GM23338 (cell line): ENCODE measurements at regions not wholly inside any gene's neighbourhood (a gene's known extent, or its start where the extent isn't known, plus 50 kb on each side); places are given as distances from the start of the nearest gene placed in this dataset.

Experiments
- ATAC-seq: fragments of 200-7000 bp; cut with Tn5 transposase; 3 replicates; pipeline ENCODE4 v1.9.1; 2020
- DNase-seq: peaks from one replicate; pipeline ENCODE4 v3.0.0-alpha.2; 2015; ENCODE audit warnings: low spot score
- H2AFZ ChIP-seq: fragments of 200-600 bp; sonication (generic); 2 replicates; pipeline ENCODE4 v1.8.0; 2016; ENCODE audit warnings: antibody characterized with exemption, mild to moderate bottlenecking, moderate library complexity
- H3F3A ChIP-seq: fragments of 200-600 bp; sonication (generic); replicated peaks from 2 replicates; pipeline ENCODE4 v1.8.0; 2017; ENCODE audit warnings: antibody characterized with exemption, mixed run types, low read depth
- H3K27ac ChIP-seq: fragments of 200-600 bp; sonication (generic); 2 replicates; pipeline ENCODE4 v1.6.1; 2016; ENCODE audit warnings: low read depth
- H3K27me3 ChIP-seq: fragments of 200-600 bp; sonication (generic); 2 replicates; pipeline ENCODE4 v1.8.0; 2016; ENCODE audit warnings: mild to moderate bottlenecking, mixed run types, moderate library complexity; ENCODE audit not compliant: insufficient read depth
- H3K36me3 ChIP-seq: fragments of 200-600 bp; sonication (generic); 2 replicates; pipeline ENCODE4 v1.8.0; 2016; ENCODE audit warnings: mild to moderate bottlenecking; ENCODE audit not compliant: insufficient read depth
- H3K4me1 ChIP-seq: fragments of 200-600 bp; sonication (generic); 2 replicates; pipeline ENCODE4 v1.8.0; 2016; ENCODE audit warnings: mild to moderate bottlenecking, moderate library complexity; ENCODE audit not compliant: insufficient read depth
- H3K4me2 ChIP-seq: fragments of 200-600 bp; sonication (generic); 2 replicates; pipeline ENCODE4 v1.7.1; 2017; ENCODE audit warnings: mixed run types
- H3K4me3 ChIP-seq: fragments of 200-600 bp; sonication (generic); 2 replicates; pipeline ENCODE4 v1.6.1; 2016; ENCODE audit warnings: mixed run types
- H3K79me2 ChIP-seq: fragments of 200-600 bp; sonication (generic); replicated peaks from 2 replicates; pipeline ENCODE4 v1.8.0; 2017; ENCODE audit warnings: mild to moderate bottlenecking; ENCODE audit not compliant: insufficient read depth
- H3K9me2 ChIP-seq: fragments of 200-600 bp; sonication (generic); 2 replicates; pipeline ENCODE4 v1.8.0; 2017; ENCODE audit not compliant: insufficient read depth
- H4K20me1 ChIP-seq: fragments of 200-600 bp; sonication (generic); replicated peaks from 2 replicates; pipeline ENCODE4 v1.8.0; 2017; ENCODE audit warnings: mild to moderate bottlenecking; ENCODE audit not compliant: insufficient read depth
- H3K27ac Mint-ChIP-seq: 2 replicates; pipeline ENCODE4 v1.8.0; 2020; ENCODE audit warnings: inconsistent platforms, mild to moderate bottlenecking, moderate library complexity, mixed read lengths
- H3K27me3 Mint-ChIP-seq: 3 replicates; pipeline ENCODE4 v1.8.0; 2022; ENCODE audit warnings: low read depth, mild to moderate bottlenecking, moderate library complexity, mixed read lengths, inconsistent platforms; ENCODE audit not compliant: insufficient read depth, poor library complexity
- H3K36me3 Mint-ChIP-seq: 3 replicates; pipeline ENCODE4 v1.8.0; 2021; ENCODE audit warnings: low read depth, mild to moderate bottlenecking, inconsistent platforms, moderate library complexity, mixed read lengths
- H3K4me1 Mint-ChIP-seq: 3 replicates; pipeline ENCODE4 v1.8.0; 2020; ENCODE audit warnings: mild to moderate bottlenecking, inconsistent platforms, mixed read lengths
- H3K4me3 Mint-ChIP-seq: 3 replicates; pipeline ENCODE4 v1.8.0; 2021; ENCODE audit warnings: moderate library complexity, mild to moderate bottlenecking, inconsistent platforms, mixed read lengths
- H3K9me3 Mint-ChIP-seq: 3 replicates; pipeline ENCODE4 v1.8.0; 2020; ENCODE audit warnings: moderate library complexity, mild to moderate bottlenecking, inconsistent platforms, mixed read lengths
- CREB1 ChIP-seq: fragments of 250-450 bp; sonication (Bioruptor Pico); IDR thresholded peaks from 2 replicates; pipeline ENCODE4 v1.5.0; 2020; ENCODE audit warnings: low read depth, mild to moderate bottlenecking, moderate library complexity
- EZH2 ChIP-seq: fragments of 200-600 bp; sonication (generic); IDR thresholded peaks from one replicate; pipeline ENCODE4 v1.8.0; 2017; ENCODE audit warnings: antibody characterized with exemption, mild to moderate bottlenecking, low read depth; ENCODE audit not compliant: unreplicated experiment
- EZH2phosphoT487 ChIP-seq: fragments of 200-600 bp; sonication (generic); IDR thresholded peaks from one replicate; pipeline ENCODE4 v1.8.1; 2018; ENCODE audit warnings: antibody characterized with exemption; ENCODE audit not compliant: unreplicated experiment
- JUNB ChIP-seq: IDR thresholded peaks from one replicate; pipeline ENCODE4 v1.6.1; 2016; ENCODE audit warnings: antibody characterized with exemption; ENCODE audit not compliant: unreplicated experiment
- POLR2AphosphoS5 ChIP-seq: IDR thresholded peaks from 2 replicates; pipeline ENCODE4 v1.6.1; 2016; ENCODE audit warnings: antibody characterized with exemption, low read depth
- STAT1 ChIP-seq: IDR thresholded peaks from one replicate; pipeline ENCODE4 v1.6.1; 2016; ENCODE audit warnings: antibody characterized with exemption; ENCODE audit not compliant: unreplicated experiment
- ZNF331 ChIP-seq: fragments of 250-450 bp; sonication (Bioruptor Pico); IDR thresholded peaks from 2 replicates; pipeline ENCODE4 v1.5.0; 2020; ENCODE audit warnings: low read depth, mild to moderate bottlenecking, moderate library complexity
- TF ChIP-seq, protein P1 (sequence below): IDR thresholded peaks from one replicate; pipeline ENCODE4 v1.6.1; 2018; ENCODE audit warnings: antibody characterized with exemption; ENCODE audit not compliant: unreplicated experiment
- TF ChIP-seq, protein P2 (sequence below), 2 experiments: fragments of 200-600 bp in 1 of 2; sonication (generic) in 1 of 2; conservative IDR thresholded peaks; 2 replicates each; pipeline versions ENCODE4 v1.5.1 to v1.6.1; 2016 to 2017; ENCODE audit warnings: antibody characterized with exemption in 2 of 2, low read depth in 2 of 2, mild to moderate bottlenecking in 2 of 2, moderate library complexity in 1 of 2

DNA sequence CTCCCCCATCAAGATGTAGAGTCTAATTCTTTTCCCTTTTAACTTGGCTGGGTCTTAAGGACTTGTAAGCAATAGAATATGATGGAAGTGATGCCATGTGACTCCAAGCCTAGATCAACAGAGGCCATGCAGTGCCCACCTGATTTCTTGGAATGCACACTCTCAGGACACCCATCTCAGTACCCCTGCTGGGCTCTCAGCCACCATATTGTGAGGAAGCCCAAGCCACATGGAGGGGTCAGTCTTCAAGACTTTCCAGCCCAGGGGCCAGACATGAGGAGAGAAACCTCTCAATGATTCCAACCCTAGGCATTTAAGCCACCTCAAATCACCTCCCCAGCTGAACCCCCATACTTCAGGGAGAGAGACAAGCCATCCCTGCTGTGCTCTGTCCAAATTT lies 62.2 kb upstream of the CARD11 start:
- DNase-seq = no peak
- no peaks in the 10 kb centered on the region for H3K27me3 ChIP-seq
- no peaks in the 10 kb centered on the region for H4K20me1 ChIP-seq
- H3K4me3 Mint-ChIP-seq = no peak overlapping the region
- 0 out of 3 replicates have a peak, but pooled peaks cover 3% of the 10 kb centered on the region for H3K4me1 Mint-ChIP-seq
- H3F3A ChIP-seq = no peaks in the 10 kb centered on the region
- H3K36me3 ChIP-seq = no peaks in the 10 kb centered on the region
- H3K27ac ChIP-seq = no peak overlapping the region
- peaks cover 3% of the 10 kb centered on the region for H3K9me3 Mint-ChIP-seq
- no peaks in the 10 kb centered on the region for H3K79me2 ChIP-seq
- H3K27ac Mint-ChIP-seq = no peak overlapping the region
- no peak overlapping the region for H3K4me3 ChIP-seq
- TF ChIP-seq, protein P1, sequence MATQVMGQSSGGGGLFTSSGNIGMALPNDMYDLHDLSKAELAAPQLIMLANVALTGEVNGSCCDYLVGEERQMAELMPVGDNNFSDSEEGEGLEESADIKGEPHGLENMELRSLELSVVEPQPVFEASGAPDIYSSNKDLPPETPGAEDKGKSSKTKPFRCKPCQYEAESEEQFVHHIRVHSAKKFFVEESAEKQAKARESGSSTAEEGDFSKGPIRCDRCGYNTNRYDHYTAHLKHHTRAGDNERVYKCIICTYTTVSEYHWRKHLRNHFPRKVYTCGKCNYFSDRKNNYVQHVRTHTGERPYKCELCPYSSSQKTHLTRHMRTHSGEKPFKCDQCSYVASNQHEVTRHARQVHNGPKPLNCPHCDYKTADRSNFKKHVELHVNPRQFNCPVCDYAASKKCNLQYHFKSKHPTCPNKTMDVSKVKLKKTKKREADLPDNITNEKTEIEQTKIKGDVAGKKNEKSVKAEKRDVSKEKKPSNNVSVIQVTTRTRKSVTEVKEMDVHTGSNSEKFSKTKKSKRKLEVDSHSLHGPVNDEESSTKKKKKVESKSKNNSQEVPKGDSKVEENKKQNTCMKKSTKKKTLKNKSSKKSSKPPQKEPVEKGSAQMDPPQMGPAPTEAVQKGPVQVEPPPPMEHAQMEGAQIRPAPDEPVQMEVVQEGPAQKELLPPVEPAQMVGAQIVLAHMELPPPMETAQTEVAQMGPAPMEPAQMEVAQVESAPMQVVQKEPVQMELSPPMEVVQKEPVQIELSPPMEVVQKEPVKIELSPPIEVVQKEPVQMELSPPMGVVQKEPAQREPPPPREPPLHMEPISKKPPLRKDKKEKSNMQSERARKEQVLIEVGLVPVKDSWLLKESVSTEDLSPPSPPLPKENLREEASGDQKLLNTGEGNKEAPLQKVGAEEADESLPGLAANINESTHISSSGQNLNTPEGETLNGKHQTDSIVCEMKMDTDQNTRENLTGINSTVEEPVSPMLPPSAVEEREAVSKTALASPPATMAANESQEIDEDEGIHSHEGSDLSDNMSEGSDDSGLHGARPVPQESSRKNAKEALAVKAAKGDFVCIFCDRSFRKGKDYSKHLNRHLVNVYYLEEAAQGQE = no peak
- TF ChIP-seq STAT1 (no peak), ZNF331 (CRISPR knock-in tag) (no peak), EZH2phosphoT487 (no peak), CREB1 (CRISPR knock-in tag) (no peak), JUNB (no peak), POLR2AphosphoS5 (no peak)
- TF ChIP-seq, protein P2, sequence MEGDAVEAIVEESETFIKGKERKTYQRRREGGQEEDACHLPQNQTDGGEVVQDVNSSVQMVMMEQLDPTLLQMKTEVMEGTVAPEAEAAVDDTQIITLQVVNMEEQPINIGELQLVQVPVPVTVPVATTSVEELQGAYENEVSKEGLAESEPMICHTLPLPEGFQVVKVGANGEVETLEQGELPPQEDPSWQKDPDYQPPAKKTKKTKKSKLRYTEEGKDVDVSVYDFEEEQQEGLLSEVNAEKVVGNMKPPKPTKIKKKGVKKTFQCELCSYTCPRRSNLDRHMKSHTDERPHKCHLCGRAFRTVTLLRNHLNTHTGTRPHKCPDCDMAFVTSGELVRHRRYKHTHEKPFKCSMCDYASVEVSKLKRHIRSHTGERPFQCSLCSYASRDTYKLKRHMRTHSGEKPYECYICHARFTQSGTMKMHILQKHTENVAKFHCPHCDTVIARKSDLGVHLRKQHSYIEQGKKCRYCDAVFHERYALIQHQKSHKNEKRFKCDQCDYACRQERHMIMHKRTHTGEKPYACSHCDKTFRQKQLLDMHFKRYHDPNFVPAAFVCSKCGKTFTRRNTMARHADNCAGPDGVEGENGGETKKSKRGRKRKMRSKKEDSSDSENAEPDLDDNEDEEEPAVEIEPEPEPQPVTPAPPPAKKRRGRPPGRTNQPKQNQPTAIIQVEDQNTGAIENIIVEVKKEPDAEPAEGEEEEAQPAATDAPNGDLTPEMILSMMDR (conservative IDR thresholded peaks at IDR 0.05; ENCODE audit: low read depth in 2 of 2) = no peak
- H2AFZ ChIP-seq = no peak overlapping the region
- no peaks in the 10 kb centered on the region for H3K9me2 ChIP-seq
- ATAC-seq = no peak
- H3K4me1 ChIP-seq = no peaks in the 10 kb centered on the region
- H3K27me3 Mint-ChIP-seq = peaks cover 8% of the 10 kb centered on the region
- no peaks in the 10 kb centered on the region for H3K36me3 Mint-ChIP-seq
- no peak overlapping the region for H3K4me2 ChIP-seq

DNA sequence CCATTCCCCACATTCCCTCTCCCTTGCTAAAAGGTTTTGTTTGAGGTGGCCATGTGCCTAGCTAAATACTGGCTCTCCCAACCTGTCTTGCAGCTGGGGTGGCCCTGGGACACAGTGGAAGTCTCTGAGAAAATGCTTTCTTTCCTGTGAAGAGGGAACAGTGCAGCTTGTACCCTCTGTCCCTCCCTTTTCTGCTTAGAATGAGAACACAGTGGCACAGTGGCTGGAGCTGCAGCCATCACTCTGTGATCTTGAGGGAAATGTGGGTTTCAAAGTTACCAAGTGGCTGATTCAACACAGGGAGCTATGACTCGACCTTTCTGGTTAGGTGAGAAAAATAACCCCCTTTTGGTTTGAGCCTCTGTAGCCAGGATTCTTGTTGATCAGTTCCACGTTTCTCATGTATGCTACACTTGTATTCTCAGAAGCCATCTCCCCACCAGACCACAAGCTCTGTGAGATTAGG lies 62.7 kb upstream of the CARD11 start:
- DNase-seq = no peak

More for the DNA sequence above, 62.7 kb upstream of the CARD11 start:
- Histone ChIP-seq H2AFZ (peak overlapping the region; percentile 43; the same call in 1 of the 2 replicates), H3K4me3 (no peak overlapping the region), H4K20me1 (no peaks in the 10 kb centered on the region), H3F3A (no peaks in the 10 kb centered on the region), H3K36me3 (no peaks in the 10 kb centered on the region), H3K27ac (no peak overlapping the region), H3K9me2 (no peaks in the 10 kb centered on the region), H3K79me2 (no peaks in the 10 kb centered on the region), H3K27me3 (no peaks in the 10 kb centered on the region), H3K4me2 (no peak overlapping the region), H3K4me1 (no peaks in the 10 kb centered on the region)
- H3K36me3 Mint-ChIP-seq = no peaks in the 10 kb centered on the region
- ATAC-seq = no peak
- peaks cover 7% of the 10 kb centered on the region for H3K27me3 Mint-ChIP-seq
- TF ChIP-seq, protein P2 (conservative IDR thresholded peaks at IDR 0.05; ENCODE audit: low read depth in 2 of 2) = no peak
- no peak for TF ChIP-seq STAT1
- no peak for TF ChIP-seq EZH2
- 0 out of 3 replicates have a peak, but pooled peaks cover 3% of the 10 kb centered on the region for H3K4me1 Mint-ChIP-seq
- no peak overlapping the region for H3K4me3 Mint-ChIP-seq
- H3K9me3 Mint-ChIP-seq = peaks cover 3% of the 10 kb centered on the region
- no peak overlapping the region for H3K27ac Mint-ChIP-seq
